Stimulated activated CD4-positive, alpha-beta T cell treated with anti-CD3 and anti-CD28 coated beads, TNF-alpha, amount 100 ng/mL, for 48 hours (primary cell): ENCODE measurements at regions not wholly inside any gene's neighbourhood (a gene's known extent, or its start where the extent isn't known, plus 50 kb on each side); places are given as distances from the start of the nearest gene placed in this dataset.
"Not testable (repeated sequence)": the region's sequence is repeated elsewhere in the genome, so short reads cannot be mapped to it uniquely, and the experiment has no call there.

Experiments used
- DNase-seq, 3 donors: peaks; one replicate each; pipeline ENCODE4 v3.0.0-alpha.2; 2020; ENCODE audit warnings: low read depth in 3 of 3

- no peak for DNase-seq
Measured at GRCh38 chr5:52255308-52255707, 532.4 kb upstream of the ITGA1 start.

DNA sequence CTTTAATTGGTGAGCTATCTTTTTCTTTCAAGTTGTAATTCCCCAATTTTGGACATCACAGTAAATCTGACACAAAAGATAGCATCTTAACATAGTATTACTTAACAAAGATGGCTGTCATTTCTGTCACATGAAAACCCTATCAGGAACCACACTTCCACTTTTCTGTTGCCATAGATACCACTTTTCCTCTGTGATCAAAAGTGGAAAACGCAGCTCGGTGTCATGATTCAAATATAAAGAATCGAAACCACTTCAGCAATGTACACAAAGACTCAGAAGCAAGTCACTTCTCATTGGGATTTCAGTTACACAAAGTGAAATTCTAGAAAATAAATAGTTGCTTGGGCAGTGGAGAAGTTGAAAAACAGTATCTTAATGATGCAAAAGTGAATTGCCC is 524.9 kb upstream of the ITGA1 start:
- no peak for DNase-seq

DNA sequence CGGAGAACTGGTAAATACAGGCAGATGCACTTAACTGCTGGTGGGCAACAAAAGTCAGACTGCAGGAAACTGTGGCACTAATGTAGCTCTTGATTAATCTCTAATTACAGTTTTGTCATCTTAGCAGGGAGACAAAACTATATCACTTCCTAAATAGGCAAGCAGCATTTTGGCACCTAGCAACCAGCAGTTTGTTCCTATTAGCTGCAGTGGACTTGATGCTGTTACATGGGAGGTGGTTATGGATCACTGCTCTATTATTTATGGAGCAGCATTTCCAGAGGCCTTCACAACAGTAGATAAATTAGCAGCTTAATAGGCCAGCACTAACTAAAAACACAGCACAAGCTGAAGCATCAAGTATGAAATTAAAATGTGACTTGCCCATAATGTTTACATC is 518.3 kb upstream of the ITGA1 start:
- DNase-seq = no peak

- DNase-seq = no peak
Measured at GRCh38 chr5:52269859-52270258, 517.9 kb upstream of the ITGA1 start.

DNA sequence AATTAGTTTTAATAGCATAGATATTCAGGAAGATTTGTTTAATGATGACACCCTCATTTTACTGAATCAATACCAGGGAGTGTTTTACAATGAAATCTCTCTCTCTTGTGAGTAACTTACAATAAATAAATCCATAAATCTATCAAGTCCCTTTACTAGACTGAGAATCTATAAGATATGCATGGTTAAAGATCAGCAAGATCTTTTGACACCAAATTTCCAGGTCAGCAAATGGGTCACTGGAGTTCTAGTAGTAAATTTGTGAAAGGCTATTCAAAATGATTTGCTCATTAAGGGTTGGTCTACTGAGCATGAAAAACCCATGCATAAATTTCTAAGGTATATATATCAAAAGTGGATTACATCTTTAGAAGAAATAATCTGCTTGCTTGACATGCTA is 512.1 kb upstream of the ITGA1 start:
- DNase-seq = no peak

GRCh38 chr5:52277101-52277500 is 510.6 kb upstream of the ITGA1 start:
- no peak for DNase-seq

- no peak for DNase-seq
Measured at GRCh38 chr5:52282647-52283046, 505.1 kb upstream of the ITGA1 start.

GRCh38 chr5:52283221-52283620 is 504.5 kb upstream of the ITGA1 start:
- DNase-seq = no peak

GRCh38 chr5:52300703-52301372 is 486.9 kb upstream of the ITGA1 start:
- no peak for DNase-seq

- not testable (repeated sequence) for DNase-seq
Measured at GRCh38 chr5:52304816-52305215, 482.9 kb upstream of the ITGA1 start.

GRCh38 chr5:52328220-52328806 is 459.4 kb upstream of the ITGA1 start:
- no peak for DNase-seq

GRCh38 chr5:52331725-52332124 is 456.0 kb upstream of the ITGA1 start:
- DNase-seq = no peak

- DNase-seq = no peak
Measured at GRCh38 chr5:52334367-52334766, 453.3 kb upstream of the ITGA1 start.

- no peak for DNase-seq
Measured at GRCh38 chr5:52339285-52339684, 448.4 kb upstream of the ITGA1 start.

GRCh38 chr5:52342361-52342760 is 445.4 kb upstream of the ITGA1 start:
- no peak for DNase-seq

DNA sequence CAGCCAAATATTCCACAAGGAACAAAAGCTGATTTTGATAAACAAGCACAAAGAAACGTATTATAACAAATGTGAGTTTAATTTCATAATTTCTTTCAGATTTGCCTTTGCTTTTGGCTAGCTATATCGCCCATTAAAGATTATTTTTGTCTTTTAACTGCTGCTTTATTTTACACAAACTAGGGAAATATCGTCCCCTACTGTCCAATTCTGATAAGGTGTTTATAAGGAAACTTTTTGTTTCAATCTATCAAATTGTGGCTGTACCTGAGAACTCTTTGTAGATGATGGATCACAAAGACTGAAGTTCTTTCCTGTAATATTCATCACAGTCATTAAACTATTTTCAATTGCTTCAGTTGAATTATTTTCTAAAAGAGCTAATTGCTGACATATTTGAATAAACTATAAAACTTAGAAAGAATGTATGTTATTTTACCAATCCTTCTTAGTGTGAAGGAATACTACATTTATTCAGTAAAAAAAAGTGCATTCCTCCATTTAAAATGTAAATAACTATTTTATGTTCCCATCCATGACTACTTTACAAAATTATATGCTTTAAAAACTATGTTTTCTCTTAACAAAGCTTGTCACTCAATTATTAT is 431.3 kb upstream of the ITGA1 start:
- DNase-seq = no peak

GRCh38 chr5:52359261-52359660 is 428.5 kb upstream of the ITGA1 start:
- no peak for DNase-seq

GRCh38 chr5:52360985-52361384 is 426.7 kb upstream of the ITGA1 start:
- DNase-seq = no peak

DNA sequence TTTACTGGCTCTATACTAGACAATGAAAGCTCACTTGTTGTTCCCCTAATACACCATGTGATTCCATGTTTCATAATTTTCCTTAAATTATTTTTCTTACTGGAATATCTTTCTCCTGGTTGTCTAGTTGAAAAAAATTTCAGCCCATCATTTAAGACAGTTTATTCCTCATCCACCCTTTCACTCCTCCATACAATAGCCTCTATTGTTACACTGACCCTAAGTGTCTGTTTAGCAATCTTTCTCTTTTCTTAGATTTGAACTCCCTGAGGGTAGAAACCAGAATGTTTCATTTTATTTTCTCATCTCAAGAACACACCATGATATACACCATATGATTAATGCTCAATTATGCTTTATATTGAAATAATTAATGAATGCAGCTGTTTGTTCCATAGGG is 413.4 kb upstream of the ITGA1 start:
- DNase-seq = no peak

DNA sequence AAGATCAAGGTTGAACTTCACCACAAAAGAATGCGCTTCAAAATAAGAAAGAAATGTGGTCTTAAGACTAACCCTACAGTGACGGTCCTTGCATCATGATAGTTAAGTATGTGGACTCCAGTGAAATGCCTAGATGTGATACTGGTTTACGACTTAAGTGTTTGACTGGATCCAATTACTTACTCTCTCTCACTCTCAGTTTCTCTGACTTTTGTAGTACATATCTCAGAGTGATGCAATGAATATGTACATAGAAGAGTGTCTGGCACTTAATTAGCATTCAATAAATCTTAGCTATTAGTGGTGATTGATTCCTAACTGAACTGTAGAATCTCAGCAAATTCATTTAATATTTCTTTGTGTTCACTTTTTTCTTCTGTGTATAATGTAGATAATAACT is 411.7 kb upstream of the ITGA1 start:
- DNase-seq = no peak

- DNase-seq = no peak
Measured at GRCh38 chr5:52376592-52376991, 411.1 kb upstream of the ITGA1 start.

- DNase-seq = no peak
Measured at GRCh38 chr5:52378237-52378636, 409.5 kb upstream of the ITGA1 start.

DNA sequence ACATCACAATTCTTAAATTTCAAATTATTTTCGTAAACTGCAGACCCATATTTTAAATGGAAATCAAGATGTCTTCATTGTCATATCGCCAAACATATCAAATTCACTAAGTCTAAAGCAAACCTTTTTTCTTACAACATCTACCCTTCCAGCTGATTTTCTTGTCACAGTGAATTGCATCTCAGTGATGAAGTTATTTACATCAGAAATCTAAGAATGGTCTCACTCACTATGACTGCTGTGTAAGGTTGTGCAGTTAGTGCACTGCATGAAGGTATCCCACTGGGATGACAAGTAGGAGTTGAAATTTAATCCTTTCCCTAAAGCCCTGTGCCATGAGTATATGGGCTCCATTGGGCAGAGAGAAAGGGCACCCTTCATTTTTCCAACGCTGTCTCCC is 399.4 kb upstream of the ITGA1 start:
- DNase-seq = no peak

GRCh38 chr5:52392321-52392720 is 395.4 kb upstream of the ITGA1 start:
- no peak for DNase-seq
